ENCODE measurements at regions not wholly inside any gene's neighbourhood (a gene's known extent, or its start where the extent isn't known, plus 50 kb on each side); places are given as distances from the start of the nearest gene placed in this dataset.

DNA sequence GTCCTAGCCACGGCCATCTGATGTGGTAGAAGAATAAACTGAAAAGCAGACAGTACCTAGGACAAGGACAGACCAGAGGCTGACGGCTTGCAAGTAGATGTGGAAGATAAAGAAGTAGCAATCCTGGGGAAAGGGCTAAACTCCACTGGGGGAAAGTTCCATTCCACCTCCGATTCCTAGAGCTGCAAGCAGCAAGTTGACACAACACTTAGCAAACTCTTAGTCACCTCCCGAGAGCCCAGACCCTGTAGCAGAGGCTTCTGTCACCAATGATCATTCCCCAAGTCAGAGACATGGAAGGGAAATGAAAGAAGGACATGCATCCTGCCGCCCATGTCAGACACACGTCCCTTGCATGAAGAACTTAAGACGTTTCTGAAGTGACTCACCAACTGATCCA, 99.2 kb upstream of the RPS6KA2 start:
- TF ChIP-seq, protein P1, sequence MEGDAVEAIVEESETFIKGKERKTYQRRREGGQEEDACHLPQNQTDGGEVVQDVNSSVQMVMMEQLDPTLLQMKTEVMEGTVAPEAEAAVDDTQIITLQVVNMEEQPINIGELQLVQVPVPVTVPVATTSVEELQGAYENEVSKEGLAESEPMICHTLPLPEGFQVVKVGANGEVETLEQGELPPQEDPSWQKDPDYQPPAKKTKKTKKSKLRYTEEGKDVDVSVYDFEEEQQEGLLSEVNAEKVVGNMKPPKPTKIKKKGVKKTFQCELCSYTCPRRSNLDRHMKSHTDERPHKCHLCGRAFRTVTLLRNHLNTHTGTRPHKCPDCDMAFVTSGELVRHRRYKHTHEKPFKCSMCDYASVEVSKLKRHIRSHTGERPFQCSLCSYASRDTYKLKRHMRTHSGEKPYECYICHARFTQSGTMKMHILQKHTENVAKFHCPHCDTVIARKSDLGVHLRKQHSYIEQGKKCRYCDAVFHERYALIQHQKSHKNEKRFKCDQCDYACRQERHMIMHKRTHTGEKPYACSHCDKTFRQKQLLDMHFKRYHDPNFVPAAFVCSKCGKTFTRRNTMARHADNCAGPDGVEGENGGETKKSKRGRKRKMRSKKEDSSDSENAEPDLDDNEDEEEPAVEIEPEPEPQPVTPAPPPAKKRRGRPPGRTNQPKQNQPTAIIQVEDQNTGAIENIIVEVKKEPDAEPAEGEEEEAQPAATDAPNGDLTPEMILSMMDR (IDR thresholded peaks at IDR 0.05 in 4 of 5, conservative IDR thresholded peaks at IDR 0.05 in 1 of 5) = no peak
- TF ChIP-seq POLR2A (IDR thresholded peaks at IDR 0.05) = no peak
